ENCODE measurements at regions not wholly inside any gene's neighbourhood (a gene's known extent, or its start where the extent isn't known, plus 50 kb on each side); places are given as distances from the start of the nearest gene placed in this dataset.

DNA sequence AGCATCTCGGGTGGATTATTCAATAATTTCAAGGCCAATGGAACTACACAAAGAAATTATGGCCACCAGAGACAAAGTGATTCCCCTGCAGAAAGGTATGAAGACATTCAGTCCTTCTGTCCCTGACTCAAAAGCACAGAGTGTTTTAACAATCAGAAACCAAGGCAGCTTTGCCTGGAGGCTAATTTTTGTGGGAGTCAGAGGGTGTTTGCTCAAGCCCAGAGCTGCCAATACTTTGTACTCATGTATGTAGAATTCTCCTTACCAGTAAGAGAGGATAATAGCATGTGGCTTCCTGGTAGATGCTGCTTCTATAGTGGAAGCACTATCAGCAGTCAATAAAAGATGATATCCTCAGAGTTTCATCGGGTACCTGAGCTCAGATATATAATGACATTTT is 178.4 kb downstream of the KCNE4 start:
- no peak overlapping the region for H2BK15ac ChIP-seq (ENCODE audit: low read depth, low read length)
- Mint-ChIP-seq H3K36me3 (ENCODE audit: insufficient read depth in 1 of 3, low read depth in 3 of 3) (no peaks in the 10 kb centered on the region), H3K27ac (no peak overlapping the region), H3K4me1 (no peaks in the 10 kb centered on the region; a peak in 1 of 4 replicates), H3K27me3 (ENCODE audit: low read depth) (no peaks in the 10 kb centered on the region), H3K4me3 (no peak overlapping the region), H3K9me3 (no peaks in the 10 kb centered on the region)
- no peak overlapping the region for H3T11ph ChIP-seq (ENCODE audit: low read length)
- no peaks in the 10 kb centered on the region for H3K79me2 ChIP-seq (ENCODE audit: insufficient read depth, low read length)
- no peak overlapping the region for H2AK5ac ChIP-seq (ENCODE audit: insufficient read length, low read length)
- no peak overlapping the region for H2AFZ ChIP-seq (ENCODE audit: low read length)
- H3K79me1 ChIP-seq (ENCODE audit: insufficient read depth, low read depth, low read length, poor library complexity, severe bottlenecking): no peaks in the 10 kb centered on the region
- H2BK20ac ChIP-seq (ENCODE audit: low read depth, low read length, poor library complexity, severe bottlenecking): no peak overlapping the region
- H2BK120ac ChIP-seq (ENCODE audit: low read depth, low read length, poor library complexity, severe bottlenecking): no peak overlapping the region
- H3K4me2 ChIP-seq (ENCODE audit: insufficient read depth, insufficient read length, low read length): no peak overlapping the region
- H2BK12ac ChIP-seq (ENCODE audit: insufficient read length, low read depth, low read length): no peak overlapping the region
- H3K9me3 ChIP-seq (ENCODE audit: control insufficient read depth, low read depth, low read length): no peaks in the 10 kb centered on the region
- H3K4me1 ChIP-seq (ENCODE audit: insufficient read depth, low read length): no peaks in the 10 kb centered on the region
- no peaks in the 10 kb centered on the region for H4K20me1 ChIP-seq (ENCODE audit: control insufficient read depth, insufficient read depth, insufficient read length)
- no peak overlapping the region for H3K27ac ChIP-seq (ENCODE audit: insufficient read length, low read depth, low read length)
- WGBS (ENCODE audit: extremely low coverage, insufficient read length, low lambda C conversion rate): no CpG with 5 or more reads among the region's 2 CpGs
- no peak overlapping the region for H2BK5ac ChIP-seq (ENCODE audit: insufficient read length, low read length)
- no peaks in the 10 kb centered on the region for H3K23me2 ChIP-seq (ENCODE audit: insufficient read length, low read depth, low read length, poor library complexity, severe bottlenecking)
- TF ChIP-seq, protein P1, sequence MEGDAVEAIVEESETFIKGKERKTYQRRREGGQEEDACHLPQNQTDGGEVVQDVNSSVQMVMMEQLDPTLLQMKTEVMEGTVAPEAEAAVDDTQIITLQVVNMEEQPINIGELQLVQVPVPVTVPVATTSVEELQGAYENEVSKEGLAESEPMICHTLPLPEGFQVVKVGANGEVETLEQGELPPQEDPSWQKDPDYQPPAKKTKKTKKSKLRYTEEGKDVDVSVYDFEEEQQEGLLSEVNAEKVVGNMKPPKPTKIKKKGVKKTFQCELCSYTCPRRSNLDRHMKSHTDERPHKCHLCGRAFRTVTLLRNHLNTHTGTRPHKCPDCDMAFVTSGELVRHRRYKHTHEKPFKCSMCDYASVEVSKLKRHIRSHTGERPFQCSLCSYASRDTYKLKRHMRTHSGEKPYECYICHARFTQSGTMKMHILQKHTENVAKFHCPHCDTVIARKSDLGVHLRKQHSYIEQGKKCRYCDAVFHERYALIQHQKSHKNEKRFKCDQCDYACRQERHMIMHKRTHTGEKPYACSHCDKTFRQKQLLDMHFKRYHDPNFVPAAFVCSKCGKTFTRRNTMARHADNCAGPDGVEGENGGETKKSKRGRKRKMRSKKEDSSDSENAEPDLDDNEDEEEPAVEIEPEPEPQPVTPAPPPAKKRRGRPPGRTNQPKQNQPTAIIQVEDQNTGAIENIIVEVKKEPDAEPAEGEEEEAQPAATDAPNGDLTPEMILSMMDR (conservative IDR thresholded peaks at IDR 0.05): no peak
- no peak overlapping the region for H3K4ac ChIP-seq (ENCODE audit: low read depth, low read length)
- no peak overlapping the region for H3K23ac ChIP-seq (ENCODE audit: insufficient read length, low read depth, low read length)
- DNase-seq: no peak
- no peaks in the 10 kb centered on the region for H3K27me3 ChIP-seq (ENCODE audit: insufficient read depth, low read length)
- H3K18ac ChIP-seq (ENCODE audit: insufficient read length, low read depth, low read length): no peak overlapping the region
- H4K5ac ChIP-seq (ENCODE audit: insufficient read length, low read depth, low read length): no peak overlapping the region
- H4K8ac ChIP-seq (replicated peaks; ENCODE audit: insufficient read length, low read depth, low read length): no peak overlapping the region
- no peak overlapping the region for H3K14ac ChIP-seq (ENCODE audit: insufficient read depth, low read length)
- H4K91ac ChIP-seq (ENCODE audit: insufficient read length, low read depth, low read length): no peak overlapping the region
- no peak overlapping the region for H3K9ac ChIP-seq (ENCODE audit: extremely low read depth, insufficient read length, low read length)
- H3K56ac ChIP-seq (ENCODE audit: insufficient read length, low read depth, low read length): no peak overlapping the region

Data from H9 (cell line).